T47D (cell line): ENCODE measurements at regions not wholly inside any gene's neighbourhood (a gene's known extent, or its start where the extent isn't known, plus 50 kb on each side); places are given as distances from the start of the nearest gene placed in this dataset.
A peak's percentile ranks its signal among the peaks of the same experiment; 100 is the strongest.
"Not testable (repeated sequence)": the region's sequence is repeated elsewhere in the genome, so short reads cannot be mapped to it uniquely, and the experiment has no call there.

Source experiments
- DNase-seq, 2 experiments: peaks; one replicate each; pipeline versions ENCODE4 v3.0.0 to v3.0.0-alpha.2; 2011 to 2012; ENCODE audit warnings: low read depth in 1 of 2, low spot score in 1 of 2
- JUND ChIP-seq: IDR thresholded peaks from 2 replicates; pipeline ENCODE4 v1.6.1; 2012; ENCODE audit warnings: low read depth
- in situ Hi-C: cut with HindIII; loops from 2 replicates; pipeline ENCODE4 v1.10.0; 2016; ENCODE audit warnings: low sequenced_read_pairs, low pct_unique_long_range_greater_than_20kb

DNA sequence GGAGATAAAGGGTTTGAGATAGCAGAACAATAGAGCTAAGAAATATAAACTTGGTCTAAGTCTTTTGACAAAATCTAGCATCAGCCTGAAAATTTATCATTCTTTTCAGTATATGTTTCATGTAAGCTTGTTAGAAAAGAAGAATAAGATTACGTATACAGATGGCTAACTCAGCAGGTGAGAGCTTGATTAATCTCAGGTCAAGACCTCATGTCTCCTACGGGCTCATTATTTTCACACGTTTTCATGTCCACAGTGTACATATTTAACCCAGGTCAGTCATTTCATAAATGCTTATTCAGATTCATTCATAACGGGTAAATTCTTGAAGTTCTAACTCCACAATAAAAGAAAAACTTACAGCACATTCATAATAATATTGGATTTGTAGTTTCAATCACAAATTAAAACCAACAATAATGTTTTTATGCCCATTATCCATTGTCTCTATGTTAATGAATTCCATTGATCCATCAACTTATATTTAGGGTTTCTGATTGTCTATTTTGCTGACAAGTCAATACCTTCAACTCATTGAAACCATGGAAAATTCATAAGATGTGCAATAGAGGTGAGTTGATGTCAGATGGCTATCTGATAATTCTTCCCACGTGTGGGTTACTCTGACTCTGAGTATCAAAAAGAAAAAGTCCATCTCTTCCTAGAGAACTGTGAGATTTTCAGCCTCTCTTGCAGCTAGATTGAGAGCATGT, 102.6 kb downstream of the CASP12 start:
- DNase-seq: no peak
- in situ Hi-C loops: no loop called here
- TF ChIP-seq JUND: no peak

DNA sequence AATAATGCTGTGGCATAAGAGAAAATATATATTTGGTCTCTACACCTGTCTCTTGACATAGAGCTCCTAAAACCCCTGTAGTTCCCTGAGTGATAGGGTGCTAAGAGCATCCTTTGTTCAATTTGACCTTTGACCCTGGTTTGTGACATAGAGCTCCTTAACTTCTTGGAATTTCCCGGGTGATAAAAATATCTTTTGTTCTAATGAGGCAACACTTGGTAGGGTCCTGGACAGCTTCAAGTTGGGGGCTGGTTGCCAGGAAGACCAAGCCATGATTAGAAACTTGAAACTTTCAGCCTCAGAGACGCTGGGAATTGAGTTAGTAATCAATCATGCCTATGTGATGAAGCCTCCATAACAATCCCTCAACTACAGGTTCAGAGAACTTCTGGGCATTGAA, 105.4 kb downstream of the CASP12 start:
- in situ Hi-C loops: no loop called here
- DNase-seq: no peak
- no peak for TF ChIP-seq JUND

DNA sequence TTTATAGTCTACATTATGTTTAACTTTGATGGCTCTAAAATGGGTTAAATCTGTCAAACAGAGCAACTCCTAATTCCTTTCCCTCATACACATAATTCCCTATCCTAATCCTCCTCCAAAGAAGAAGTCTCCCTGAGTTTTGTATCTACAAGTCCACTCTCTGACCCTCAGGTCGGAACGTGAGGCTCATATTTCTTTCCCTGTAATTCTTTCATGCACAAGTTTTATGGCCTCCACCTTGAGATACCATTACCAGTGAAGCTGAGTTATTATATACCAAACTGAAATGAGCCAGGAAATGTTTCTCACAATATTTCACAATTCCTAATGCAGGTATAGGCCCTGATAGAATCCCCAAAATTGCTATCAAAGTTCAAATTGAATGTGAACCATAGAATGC, 106.4 kb downstream of the CASP12 start:
- in situ Hi-C loops: no loop called here
- no peak for DNase-seq
- TF ChIP-seq JUND: no peak

DNA sequence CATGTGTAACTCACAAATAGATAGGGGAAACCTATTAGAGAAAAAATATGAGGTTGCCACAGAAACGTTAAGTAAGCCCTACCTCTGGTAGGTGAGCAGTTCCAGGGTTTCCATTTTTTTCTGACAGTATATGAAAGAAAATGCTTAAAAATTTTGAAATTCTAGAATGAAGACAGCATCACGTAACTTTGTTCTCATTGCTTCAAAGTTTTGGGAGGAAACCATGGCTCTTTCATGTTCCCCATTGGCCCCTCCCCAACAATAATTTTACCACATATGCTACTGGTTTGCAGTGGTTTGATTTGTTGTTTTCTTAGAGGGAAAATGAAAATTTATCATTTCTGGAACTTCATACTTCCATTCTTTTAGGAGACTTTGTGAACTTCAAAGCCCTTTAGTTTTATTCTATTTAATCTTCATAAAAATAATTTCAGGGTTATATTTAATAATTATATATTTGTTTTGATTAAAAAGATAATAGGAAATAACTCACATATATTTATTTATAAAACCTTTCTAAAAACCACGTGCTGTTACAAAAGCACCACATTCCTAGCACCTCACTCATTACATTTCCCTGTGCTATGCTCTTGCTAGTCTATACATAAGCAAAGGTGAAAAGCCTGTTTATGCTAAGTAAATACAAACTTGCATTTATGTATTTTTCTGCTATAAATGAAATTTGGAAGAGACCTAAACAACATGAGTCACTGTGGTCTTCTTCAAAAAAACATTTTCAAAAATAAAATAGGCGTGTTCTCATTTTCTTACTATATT, 113.4 kb downstream of the CASP12 start:
- DNase-seq: peak in 1 of 2 experiments; percentile 24
- no peak for TF ChIP-seq JUND
- in situ Hi-C loops: no loop called here

DNA sequence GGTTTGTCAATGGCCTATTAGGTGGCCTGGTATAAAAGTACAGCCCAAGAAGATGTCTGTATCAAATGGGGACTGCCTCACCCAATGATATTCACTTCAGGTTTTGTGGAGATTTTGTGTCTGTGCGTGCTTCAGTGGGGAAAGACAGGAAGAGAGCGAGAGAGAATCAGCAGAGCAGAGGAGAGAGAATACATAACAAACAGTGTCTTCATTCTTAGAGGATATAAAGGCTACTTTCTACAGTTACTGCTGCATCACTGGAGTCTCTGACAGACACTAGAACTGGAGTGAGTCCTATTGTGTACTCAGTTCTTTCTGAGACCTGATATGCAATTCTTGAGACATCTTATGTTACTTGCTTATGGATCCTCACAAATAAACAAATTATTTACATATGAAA, 115.0 kb downstream of the CASP12 start:
- in situ Hi-C loops: no loop called here
- no peak for TF ChIP-seq JUND
- DNase-seq: no peak

DNA sequence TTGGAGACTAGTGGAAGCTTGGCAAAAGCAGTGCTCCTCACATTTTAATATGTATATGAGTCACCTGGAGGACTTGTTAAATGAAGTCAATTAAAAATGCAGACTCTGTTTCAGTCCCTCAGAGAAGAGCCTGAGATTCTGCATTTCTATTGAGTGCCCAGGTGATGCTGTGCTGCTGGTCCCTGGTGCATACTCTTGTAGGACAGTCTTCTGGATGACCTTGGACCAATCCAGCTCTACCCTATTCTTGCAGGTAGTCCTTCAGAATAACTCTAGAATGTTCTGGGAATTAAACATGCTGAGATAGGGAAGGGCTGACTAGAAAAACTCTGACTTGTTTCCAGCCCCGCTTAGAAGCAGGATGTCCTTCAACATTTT, 115.9 kb downstream of the CASP12 start:
- no peak for DNase-seq
- no peak for TF ChIP-seq JUND
- in situ Hi-C loops: no loop called here

DNA sequence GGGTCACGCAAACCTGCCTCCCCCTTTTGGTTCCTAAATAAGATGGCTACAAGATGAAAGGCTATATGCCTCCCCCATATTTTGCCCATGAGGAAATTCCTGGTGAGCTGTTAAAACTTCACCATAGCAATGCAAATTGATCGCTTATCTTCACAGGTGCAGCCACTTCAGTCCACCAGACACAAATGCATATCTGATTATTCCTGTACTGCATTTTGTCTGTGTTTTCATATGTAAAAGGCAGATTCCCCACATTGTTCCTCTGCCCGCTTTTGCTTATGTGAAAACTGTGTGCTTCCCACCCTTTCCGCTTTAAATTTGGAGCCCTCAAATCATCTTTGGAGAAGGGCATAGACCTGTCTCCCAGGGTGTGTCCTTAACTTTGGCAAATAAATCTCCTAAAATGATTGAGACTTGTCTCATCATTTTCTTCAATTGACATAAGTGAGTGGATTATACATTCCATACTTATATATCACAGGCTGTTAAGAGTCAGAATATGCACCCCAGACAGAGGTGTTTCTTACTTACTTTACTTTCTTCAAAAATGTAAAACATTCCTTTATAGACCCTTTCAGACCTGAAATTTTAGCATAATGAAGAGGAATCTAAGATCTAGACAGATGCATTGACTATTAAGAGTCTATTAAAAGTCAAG, 116.4 kb downstream of the CASP12 start:
- in situ Hi-C loops: no loop called here
- no peak for TF ChIP-seq JUND
- DNase-seq: peak in 1 of 2 experiments; percentile 20

DNA sequence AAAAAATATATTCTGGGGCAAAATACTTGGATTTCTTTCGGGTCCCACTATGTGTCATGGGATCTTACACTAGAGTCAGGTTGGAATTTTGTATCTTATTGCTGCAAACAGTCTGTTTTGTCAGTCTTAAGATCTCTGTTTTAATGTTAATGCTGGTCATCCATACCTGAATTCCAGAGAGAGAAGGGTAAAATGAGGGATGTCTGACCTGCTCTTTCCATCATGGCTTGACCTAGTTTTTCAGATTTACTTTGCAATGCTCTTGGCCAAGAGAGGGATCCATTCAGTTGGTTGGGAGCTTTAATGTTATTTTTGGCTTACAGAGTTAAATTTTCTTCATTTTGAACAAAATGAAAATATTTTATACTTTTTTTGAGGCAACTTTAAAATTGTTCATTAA, 117.2 kb downstream of the CASP12 start:
- in situ Hi-C loops: no loop called here
- no peak for DNase-seq
- no peak for TF ChIP-seq JUND

DNA sequence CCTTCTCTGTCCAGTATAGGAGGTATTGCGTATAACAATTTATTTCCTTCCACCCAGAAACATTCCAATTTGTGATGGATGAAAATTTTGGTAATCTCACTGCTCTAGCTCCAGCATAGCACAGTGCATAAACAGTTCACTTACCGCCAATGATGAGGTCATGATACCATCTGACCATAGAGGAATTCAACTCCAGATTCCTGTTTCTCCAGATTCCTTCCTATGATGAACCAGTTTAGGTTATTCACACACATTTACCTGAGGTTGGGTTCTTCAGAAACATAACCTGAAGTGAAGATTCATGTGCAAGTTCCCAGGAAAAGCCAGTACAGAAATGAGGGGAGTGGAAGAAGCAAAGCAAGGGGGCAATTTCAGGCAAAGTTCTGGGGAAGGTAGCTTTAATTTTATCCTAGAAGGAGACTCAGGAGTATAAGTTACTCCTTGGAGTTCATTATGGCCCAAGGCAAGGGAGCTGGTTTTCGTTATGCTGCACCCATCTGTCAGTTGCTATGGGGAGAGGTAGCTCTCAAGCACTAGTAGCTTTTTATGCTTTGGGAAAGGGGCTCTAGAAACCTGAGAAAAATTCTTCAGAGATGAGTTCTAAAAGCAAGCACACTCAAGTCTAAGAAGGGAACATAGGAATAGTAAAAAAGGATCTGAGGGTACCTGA, 121.6 kb downstream of the CASP12 start:
- DNase-seq: peak; percentile 24 to 97
- in situ Hi-C loops: no loop called here
- TF ChIP-seq JUND: peak; percentile 79

DNA sequence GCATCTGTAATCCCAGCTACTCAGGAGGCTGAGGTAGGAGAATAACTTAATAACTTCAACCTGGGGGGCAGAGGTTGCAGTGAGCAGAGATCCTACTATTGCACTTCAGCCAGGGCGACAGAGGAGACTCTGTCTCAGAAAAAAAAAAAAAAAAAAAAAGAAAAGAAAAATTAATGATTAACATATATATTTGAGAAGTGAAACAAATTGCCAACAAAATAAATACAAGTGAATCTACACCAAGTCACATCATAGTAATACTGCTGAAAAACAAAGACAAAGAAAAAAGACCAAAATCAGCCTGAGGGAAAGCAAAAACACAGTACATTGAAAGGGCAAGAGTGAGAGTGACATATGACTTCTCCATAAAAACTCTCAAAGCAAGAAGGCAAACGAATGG, 123.7 kb downstream of the CASP12 start:
- no peak for DNase-seq
- no peak for TF ChIP-seq JUND
- in situ Hi-C loops: no loop called here

DNA sequence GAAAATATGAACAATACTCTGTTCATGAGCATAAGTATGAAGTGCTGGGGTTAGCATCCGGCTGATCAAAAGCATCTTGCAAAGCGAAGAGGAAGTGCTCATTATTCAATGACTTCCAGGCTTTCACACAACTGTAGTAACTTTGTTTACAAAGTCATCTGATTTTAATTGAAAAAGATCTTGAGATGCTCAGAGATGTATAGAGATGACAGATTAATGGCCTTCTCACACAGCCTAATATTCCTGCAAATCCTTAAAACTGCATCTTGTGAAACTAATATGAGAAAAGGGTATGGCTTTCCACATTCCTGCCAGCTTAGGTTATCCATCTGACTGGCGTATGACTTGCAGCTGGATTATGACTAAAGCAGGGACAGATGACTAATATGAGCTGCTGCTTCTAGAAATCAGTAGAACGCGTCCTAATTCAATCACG, 125.4 kb downstream of the CASP12 start:
- in situ Hi-C loops: no loop called here
- DNase-seq: no peak
- no peak for TF ChIP-seq JUND

DNA sequence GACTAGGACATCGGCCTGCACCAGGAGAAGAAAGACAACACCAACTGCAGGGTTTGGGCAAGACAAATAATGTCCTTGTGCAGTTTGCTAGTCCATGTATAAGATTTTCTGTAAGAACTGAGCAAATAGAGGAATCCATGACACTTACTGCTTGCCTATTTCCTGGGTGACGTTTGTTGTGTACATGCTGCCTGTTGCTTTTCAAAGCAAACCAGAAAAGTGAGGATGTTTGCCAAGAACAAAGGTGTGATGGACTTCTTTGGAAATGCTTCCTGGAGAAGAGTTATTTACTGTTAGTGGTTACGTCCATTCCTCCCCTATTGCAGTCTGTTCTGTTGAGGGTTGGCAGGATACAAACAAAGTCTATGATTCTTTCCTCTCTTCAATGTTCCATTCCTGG, 126.5 kb downstream of the CASP12 start:
- no peak for TF ChIP-seq JUND
- peak in 1 of 2 experiments; percentile 91 for DNase-seq
- in situ Hi-C loops: no loop called here

DNA sequence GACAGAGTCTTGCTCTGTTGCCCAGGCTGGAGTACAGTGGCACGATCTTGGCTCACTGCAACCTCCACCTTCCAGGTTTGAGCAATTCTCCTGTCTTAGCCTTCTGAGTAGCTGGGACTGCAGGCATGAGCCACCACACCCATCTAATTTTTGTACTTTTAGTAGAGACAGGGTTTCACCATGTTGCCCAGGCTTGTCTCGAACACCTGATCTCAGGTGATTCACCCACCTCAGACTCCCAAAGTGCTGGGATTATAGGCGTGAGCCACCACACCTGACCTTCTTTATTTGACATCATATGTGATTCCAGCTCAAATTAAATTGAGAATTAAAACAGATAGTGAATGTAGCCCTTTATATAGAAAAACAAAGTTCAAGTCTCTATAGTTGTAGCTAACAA, 127.2 kb downstream of the CASP12 start:
- DNase-seq, in situ Hi-C loops: not testable (repeated sequence)
